ENCODE measurements at regions not wholly inside any gene's neighbourhood (a gene's known extent, or its start where the extent isn't known, plus 50 kb on each side); places are given as distances from the start of the nearest gene placed in this dataset.
"Not testable (repeated sequence)": the region's sequence is repeated elsewhere in the genome, so short reads cannot be mapped to it uniquely, and the experiment has no call there.

DNA sequence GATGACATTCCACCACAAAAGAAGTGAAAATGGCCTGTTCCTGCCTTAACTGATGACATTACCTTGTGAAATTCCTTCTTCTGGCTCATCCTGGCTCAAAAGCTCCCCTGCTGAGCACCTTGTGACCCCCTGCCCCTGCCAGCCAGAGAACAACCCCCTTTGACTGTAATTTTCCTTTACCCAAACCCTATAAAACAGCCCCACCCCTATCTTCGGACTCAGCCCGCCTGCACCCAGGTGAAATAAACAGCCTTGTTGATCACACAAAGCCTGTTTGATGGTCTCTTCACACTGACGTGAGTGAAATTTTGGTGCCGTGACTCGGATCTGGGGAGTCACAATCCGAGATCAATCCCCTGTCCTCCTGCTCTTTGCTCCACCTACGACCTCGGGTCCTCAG, 101.0 kb upstream of the GRIN2A start:
- DNase-seq; H3K27me3 Mint-ChIP-seq; POLR2A ChIA-PET; CTCF ChIA-PET; H3K36me3 Mint-ChIP-seq (ENCODE audit: low read depth); H3K4me1 Mint-ChIP-seq; H3K4me3 Mint-ChIP-seq; H3K9me3 Mint-ChIP-seq; H3K27ac Mint-ChIP-seq: not testable (repeated sequence)

DNA sequence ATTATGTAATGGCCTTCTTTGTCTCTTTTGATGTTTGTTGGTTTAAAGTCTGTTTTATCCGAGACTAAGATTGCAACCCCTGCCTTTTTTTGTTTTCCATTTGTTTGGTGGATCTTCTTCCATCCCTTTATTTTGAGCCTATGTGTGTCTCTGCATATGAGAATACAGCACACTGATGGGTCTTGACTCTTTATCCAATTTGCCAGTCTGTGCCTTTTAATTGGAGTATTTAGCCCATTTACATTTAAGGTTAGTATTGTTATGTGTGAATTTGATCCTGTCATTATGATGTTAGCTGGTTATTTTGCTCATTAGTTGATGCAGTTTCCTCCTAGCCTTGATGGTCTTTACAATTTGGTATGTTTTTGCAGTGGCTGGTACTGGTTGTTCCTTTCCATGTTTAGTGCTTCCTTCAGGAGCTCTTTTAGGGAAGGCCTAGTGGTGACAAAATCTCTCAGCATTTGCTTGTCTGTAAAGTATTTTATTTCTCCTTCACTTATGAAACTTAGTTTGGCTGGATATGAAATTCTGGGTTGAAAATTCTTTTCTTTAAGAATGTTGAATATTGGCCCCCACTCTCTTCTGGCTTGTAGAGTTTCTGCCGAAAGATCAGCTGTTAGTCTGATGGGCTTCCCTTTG, 95.3 kb upstream of the ATF7IP2 start:
- DNase-seq; H3K4me3 Mint-ChIP-seq; H3K4me1 Mint-ChIP-seq; POLR2A ChIA-PET; H3K27me3 Mint-ChIP-seq; CTCF ChIA-PET; H3K27ac Mint-ChIP-seq; H3K36me3 Mint-ChIP-seq (ENCODE audit: low read depth): not testable (repeated sequence)
- peaks cover 24% of the 10 kb centered on the region for H3K9me3 Mint-ChIP-seq

DNA sequence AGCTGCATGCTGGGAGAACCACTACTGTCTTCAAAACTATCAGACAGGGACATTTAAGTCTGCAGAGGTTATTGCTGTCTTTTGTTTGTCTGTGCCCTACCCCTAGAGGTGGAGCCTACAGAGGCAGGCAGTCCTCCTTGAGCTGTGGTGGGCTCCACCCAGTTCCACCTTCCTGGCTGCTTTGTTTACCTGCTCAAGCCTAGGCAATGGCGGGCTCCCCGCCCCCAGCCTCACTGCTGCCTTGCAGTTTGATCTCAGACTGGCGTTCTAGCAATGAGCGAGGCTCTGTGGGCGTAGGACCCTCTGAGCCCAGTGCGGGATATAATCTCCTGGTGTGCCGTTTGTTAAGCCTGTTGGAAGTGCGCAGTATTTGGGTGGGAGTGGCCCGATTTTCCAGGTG, 93.7 kb upstream of the ATF7IP2 start:
- DNase-seq; POLR2A ChIA-PET; H3K4me1 Mint-ChIP-seq; H3K27me3 Mint-ChIP-seq; H3K36me3 Mint-ChIP-seq (ENCODE audit: low read depth); H3K4me3 Mint-ChIP-seq; CTCF ChIA-PET; H3K27ac Mint-ChIP-seq: not testable (repeated sequence)
- H3K9me3 Mint-ChIP-seq, result peaks cover 24% of the 10 kb centered on the region

DNA sequence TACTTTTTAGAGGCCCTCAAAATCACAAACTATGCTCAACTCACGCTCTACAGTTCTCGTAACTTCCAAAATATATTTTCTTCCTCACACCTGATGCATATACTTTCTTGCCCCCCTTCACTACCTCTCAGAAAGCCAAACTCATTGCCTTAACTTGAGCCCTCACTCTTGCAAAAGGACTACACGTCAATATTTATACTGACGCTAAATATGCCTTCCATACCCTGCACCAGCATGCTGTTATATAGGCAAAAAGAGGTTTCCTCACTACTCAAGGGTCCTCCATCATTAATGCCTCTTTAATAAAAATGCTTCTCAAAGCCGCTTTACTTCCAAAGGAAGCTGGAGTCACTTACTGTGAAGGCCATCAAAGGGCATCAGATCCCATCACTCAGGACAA, 92.9 kb upstream of the ATF7IP2 start:
- POLR2A ChIA-PET; H3K36me3 Mint-ChIP-seq (ENCODE audit: low read depth); DNase-seq; H3K27me3 Mint-ChIP-seq; H3K27ac Mint-ChIP-seq; H3K4me3 Mint-ChIP-seq; H3K4me1 Mint-ChIP-seq: not testable (repeated sequence)
- CTCF ChIA-PET, result interaction anchor here (0.6 kb wide), 1 partner anchor 23 kb away, joined by 4 read pairs; no protein-coding TSS in a partner anchor
- peaks cover 24% of the 10 kb centered on the region for H3K9me3 Mint-ChIP-seq

DNA sequence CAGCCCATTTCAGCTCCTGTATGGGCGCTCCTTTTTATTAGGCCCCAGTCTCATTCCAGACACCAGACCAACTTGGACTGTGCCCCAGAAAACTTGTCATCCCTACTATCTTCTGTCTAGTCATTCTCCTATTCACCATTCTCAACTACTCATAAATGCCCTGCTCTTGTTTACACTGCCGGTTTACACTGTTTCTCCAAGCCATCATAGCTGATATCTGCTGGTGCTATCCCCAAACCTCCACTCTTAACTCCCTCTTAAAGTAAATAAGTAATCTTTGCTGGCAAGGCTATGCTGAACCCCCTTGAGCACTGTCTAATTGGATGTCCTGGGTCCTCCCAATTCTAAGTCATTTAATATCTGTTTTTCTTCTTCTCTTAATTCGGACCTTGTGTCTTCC, 91.7 kb upstream of the ATF7IP2 start:
- CTCF ChIA-PET, result not testable (repeated sequence)

DNA sequence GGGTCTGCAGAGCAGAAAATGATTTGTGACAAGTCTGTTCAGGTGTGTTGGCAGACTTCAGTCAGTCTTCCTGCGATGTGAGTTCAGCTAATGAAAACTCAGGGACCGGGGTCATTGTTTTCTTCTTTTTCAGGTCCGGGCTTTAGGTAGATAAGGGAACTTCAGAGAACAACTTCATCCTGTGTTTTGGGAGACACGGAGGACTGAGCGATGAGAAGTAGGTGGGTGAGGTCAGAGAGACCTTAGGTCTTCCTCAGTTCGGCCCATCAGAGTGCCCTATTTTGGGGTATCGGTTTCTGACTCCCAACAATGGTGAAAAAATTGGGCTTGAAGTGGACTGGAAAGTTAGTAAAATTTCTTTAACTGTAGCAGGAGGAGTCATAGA, 88.9 kb upstream of the ATF7IP2 start:
- POLR2A ChIA-PET, result no interaction called here
- H3K36me3 Mint-ChIP-seq (ENCODE audit: low read depth), result no peaks in the 10 kb centered on the region
- peaks cover 3% of the 10 kb centered on the region for H3K27me3 Mint-ChIP-seq
- H3K27ac Mint-ChIP-seq, result no peak overlapping the region
- CTCF ChIA-PET, result interaction anchor here (0.6 kb wide), 1 partner anchor 10 kb away, joined by 3 read pairs; no protein-coding TSS in a partner anchor
- no peak for DNase-seq
- H3K4me1 Mint-ChIP-seq, result no peaks in the 10 kb centered on the region
- no peak overlapping the region for H3K4me3 Mint-ChIP-seq
- peaks cover 15% of the 10 kb centered on the region for H3K9me3 Mint-ChIP-seq

More for the DNA sequence above, 91.7 kb upstream of the ATF7IP2 start:
- H3K27ac Mint-ChIP-seq; POLR2A ChIA-PET; H3K27me3 Mint-ChIP-seq; H3K36me3 Mint-ChIP-seq (ENCODE audit: low read depth); H3K4me1 Mint-ChIP-seq; H3K4me3 Mint-ChIP-seq; DNase-seq: not testable (repeated sequence)
- H3K9me3 Mint-ChIP-seq, result peaks cover 24% of the 10 kb centered on the region

DNA sequence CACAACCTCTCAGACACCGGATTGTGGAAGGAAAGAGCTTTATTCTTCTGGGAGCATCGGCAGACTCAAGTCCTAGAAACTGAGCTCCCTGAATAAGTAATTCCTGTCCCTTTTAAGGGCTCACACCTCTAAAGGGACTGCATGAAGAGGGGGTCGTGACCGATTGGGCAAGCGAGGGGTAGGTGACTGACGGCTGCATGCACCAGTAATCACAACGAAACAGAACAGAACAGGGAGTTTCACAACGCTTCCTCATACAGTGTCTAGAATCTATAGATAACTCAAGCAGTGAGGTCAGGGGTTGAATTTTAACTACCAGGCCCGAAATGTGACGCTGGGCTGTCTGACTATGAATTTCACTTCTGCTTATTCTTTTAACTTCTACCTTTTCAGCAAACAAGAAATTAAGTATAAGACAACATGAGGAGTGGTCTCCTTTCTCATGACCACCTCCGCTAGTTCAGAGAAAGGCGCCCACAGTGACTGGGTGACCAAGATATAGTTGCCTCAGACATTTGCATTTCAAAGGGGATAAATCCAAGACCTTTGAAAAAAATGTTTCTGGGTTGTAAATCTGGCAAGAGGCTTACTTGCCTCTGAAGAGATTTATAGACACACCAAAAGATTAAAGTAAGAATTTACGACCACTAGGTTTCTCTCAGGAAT, 88.4 kb upstream of the ATF7IP2 start:
- H3K4me1 Mint-ChIP-seq, result no peaks in the 10 kb centered on the region
- H3K9me3 Mint-ChIP-seq, result peaks cover 15% of the 10 kb centered on the region
- peaks cover 3% of the 10 kb centered on the region for H3K27me3 Mint-ChIP-seq
- ChIA-PET POLR2A (no interaction called here), CTCF (no interaction called here)
- H3K4me3 Mint-ChIP-seq, result no peak overlapping the region
- H3K27ac Mint-ChIP-seq, result no peak overlapping the region
- no peak for DNase-seq
- H3K36me3 Mint-ChIP-seq (ENCODE audit: low read depth), result no peaks in the 10 kb centered on the region

DNA sequence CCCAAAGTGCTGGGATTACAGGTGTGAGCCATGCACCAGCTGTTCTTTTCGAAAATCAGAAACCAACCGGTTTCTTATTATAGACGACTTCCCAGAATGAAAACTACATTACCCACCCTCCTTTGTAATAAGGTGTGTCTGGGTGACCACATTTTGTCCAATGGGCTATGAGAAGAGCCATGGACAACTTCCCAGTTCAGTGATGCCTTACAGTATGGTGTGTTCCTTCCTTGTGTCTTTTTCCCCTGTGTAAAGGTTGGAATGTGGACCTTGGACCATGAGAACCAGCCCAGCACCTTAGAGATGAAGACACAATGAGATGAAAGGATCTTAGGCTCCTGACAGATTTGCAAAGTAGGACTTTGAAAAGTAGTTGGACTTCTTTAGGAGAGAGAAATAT, 85.0 kb upstream of the ATF7IP2 start:
- Mint-ChIP-seq H3K9me3 (no peaks in the 10 kb centered on the region), H3K4me3 (no peak overlapping the region), H3K4me1 (no peaks in the 10 kb centered on the region), H3K36me3 (ENCODE audit: low read depth) (no peaks in the 10 kb centered on the region), H3K27ac (no peak overlapping the region), H3K27me3 (peaks cover 3% of the 10 kb centered on the region)
- CTCF ChIA-PET, result no interaction called here
- DNase-seq, result no peak
- POLR2A ChIA-PET, result no interaction called here

DNA sequence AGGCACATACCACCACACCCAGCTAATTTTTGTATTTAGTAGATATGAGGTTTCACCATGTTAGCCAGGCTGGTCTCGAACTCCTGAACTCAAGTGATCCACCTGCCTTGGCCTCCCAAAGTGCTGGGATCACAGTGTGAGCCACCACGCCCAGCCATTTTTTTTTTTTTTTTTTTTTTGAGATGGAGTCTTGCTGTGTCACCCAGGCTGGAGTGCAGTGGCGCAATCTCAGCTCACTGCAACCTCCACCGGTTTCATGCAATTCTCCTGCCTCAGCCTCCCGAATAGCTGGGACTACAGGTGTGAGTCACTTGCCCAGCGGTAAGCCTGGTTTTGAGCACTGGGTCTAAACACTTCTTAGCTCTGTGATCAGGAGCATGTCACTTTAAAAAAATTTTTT, 84.3 kb upstream of the ATF7IP2 start:
- H3K4me3 Mint-ChIP-seq; H3K4me1 Mint-ChIP-seq; H3K27me3 Mint-ChIP-seq; H3K9me3 Mint-ChIP-seq; POLR2A ChIA-PET; DNase-seq; H3K36me3 Mint-ChIP-seq (ENCODE audit: low read depth); H3K27ac Mint-ChIP-seq; CTCF ChIA-PET: not testable (repeated sequence)

DNA sequence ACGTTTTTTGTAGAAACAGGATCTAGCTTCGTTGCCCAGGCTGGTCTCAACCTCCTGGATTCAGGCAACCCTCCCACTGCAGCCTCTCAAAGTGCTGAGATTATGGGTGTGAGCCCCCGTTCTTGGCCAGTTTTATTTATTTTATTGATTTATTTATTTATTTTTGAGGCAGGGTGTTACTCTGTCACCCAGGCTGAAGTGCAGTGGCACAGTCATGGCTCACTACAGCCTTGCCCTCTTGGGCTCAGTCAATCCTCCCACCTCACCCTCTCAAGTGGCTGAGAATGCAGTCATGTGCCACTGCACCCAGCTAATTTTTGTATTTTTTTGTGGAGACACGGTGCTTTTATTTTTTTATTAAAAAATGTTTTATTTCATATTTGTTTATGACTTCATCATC, 79.9 kb upstream of the ATF7IP2 start:
- no peaks in the 10 kb centered on the region for H3K4me1 Mint-ChIP-seq
- no peak for DNase-seq
- H3K36me3 Mint-ChIP-seq (ENCODE audit: low read depth), result no peaks in the 10 kb centered on the region
- POLR2A ChIA-PET, result no interaction called here
- no peaks in the 10 kb centered on the region for H3K27me3 Mint-ChIP-seq
- no peaks in the 10 kb centered on the region for H3K9me3 Mint-ChIP-seq
- H3K4me3 Mint-ChIP-seq, result no peak overlapping the region
- CTCF ChIA-PET, result no interaction called here
- no peak overlapping the region for H3K27ac Mint-ChIP-seq

DNA sequence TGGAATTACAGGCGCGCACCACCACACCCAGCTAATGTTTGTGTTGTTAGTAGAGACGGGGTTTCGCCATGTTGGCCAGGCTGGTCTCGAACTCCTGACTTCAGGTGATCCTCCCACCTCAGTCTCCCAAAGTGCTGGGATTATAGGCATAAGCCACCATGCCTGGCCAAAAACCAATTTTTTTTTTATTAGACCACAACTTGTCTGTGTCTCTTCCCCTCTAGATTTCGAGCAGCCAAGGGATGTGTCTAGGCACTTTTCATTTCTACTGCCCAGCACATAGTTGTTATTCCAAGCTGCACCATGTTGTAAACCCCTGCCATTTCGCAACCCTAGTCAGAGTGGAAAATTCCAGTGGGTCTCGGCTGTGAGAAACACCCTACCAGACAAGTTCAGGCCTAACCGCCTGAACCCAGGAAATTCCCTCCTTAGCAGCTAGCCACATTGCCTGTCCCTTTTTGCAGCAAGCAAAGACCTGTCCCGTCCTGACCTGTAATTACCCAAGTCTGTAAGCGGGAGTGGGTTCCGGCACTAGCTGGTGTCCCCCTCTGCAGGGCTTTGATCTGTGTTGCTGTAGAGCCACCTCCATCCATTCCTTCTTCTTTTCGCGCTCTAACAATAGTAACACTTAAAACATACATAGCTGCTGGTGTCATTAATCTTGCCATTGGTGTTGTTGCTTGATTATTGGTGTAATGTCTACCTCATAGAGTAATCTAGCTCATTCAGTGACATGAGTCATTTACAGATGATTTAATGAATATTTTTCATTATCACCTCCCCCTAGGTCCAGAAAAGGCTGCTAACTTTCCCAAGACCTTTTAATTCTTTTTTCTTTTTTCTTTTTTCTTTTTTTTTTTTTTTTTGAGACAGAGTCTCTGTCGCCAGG, 77.3 kb upstream of the ATF7IP2 start:
- no peaks in the 10 kb centered on the region for H3K36me3 Mint-ChIP-seq (ENCODE audit: low read depth)
- no peak overlapping the region for H3K27ac Mint-ChIP-seq
- CTCF ChIA-PET, result interaction anchor here (0.6 to 2.0 kb wide), 4 partner anchors 9 to 50 kb away, joined by 3 to 7 read pairs (median 4); no protein-coding TSS in a partner anchor
- no peaks in the 10 kb centered on the region for H3K27me3 Mint-ChIP-seq
- H3K4me1 Mint-ChIP-seq, result peaks cover 6% of the 10 kb centered on the region
- H3K4me3 Mint-ChIP-seq, result no peak overlapping the region
- no peaks in the 10 kb centered on the region for H3K9me3 Mint-ChIP-seq
- POLR2A ChIA-PET, result no interaction called here
- DNase-seq, result no peak

DNA sequence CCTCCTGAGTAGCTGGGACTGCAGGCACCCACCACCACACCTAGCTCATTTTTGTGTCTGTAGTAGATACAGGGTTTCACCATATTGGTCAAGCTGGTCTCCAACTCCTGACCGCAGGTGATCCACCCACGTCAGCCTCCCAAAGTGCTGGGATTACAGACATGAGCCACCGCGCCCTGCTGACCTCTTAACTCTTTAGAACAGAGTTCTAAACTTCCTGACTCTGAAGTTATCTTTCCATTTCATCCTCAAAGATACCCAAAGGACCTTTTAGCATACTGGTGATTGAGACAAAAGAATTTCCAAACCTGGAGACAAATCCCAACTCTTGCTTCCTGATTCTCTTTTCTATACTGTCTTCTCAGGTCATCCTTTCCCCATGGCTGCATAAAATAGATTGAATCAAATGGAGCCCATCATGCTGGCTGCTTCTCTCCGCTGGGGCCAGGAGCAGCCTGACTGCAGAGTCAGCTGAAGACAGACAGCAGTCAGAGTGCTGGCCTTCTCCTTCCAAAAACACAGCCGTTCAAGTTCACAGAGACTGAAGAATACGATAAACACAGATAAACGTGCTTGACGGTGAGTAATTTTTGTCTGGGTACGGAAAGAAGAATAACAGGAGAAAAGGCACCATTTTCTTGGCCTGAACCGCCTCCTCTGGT, 76.5 kb upstream of the ATF7IP2 start:
- H3K27ac Mint-ChIP-seq, result no peak overlapping the region
- POLR2A ChIA-PET, result no interaction called here
- peaks cover 7% of the 10 kb centered on the region for H3K4me1 Mint-ChIP-seq
- CTCF ChIA-PET, result no interaction called here
- no peak overlapping the region for H3K4me3 Mint-ChIP-seq
- no peaks in the 10 kb centered on the region for H3K9me3 Mint-ChIP-seq
- H3K27me3 Mint-ChIP-seq, result no peaks in the 10 kb centered on the region
- DNase-seq, result no peak
- H3K36me3 Mint-ChIP-seq (ENCODE audit: low read depth), result no peaks in the 10 kb centered on the region

DNA sequence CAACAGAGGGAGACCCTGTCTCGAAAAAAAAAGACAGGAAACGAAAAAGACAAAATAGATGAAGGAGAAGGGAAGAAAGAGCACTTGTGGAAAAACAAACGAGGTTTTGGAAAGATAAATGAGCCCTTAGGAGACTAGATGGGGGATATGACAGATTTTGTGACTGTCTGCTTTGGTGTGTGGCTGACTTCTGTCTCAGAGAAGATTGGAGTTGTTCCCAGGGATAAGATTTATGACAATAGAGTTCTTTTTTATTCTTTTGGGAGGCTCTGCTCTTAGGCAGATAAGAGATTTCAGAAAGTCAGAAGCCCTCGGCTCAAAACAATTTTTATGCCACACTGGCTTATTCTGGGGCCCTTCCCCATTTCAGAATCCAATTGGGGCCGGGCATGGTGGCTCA, 73.9 kb upstream of the ATF7IP2 start:
- no peak overlapping the region for H3K27ac Mint-ChIP-seq
- H3K36me3 Mint-ChIP-seq (ENCODE audit: low read depth), result no peaks in the 10 kb centered on the region
- ChIA-PET POLR2A (interaction anchor here (0.6 kb wide), 1 partner anchor 199 kb away, joined by 3 read pairs; no protein-coding TSS in a partner anchor), CTCF (interaction anchor here (0.6 to 0.7 kb wide), 2 partner anchors 104 to 498 kb away, joined by 3 read pairs; no protein-coding TSS in a partner anchor)
- H3K4me3 Mint-ChIP-seq, result no peak overlapping the region
- H3K27me3 Mint-ChIP-seq, result no peaks in the 10 kb centered on the region
- peaks cover 12% of the 10 kb centered on the region for H3K4me1 Mint-ChIP-seq
- no peak for DNase-seq
- H3K9me3 Mint-ChIP-seq, result no peaks in the 10 kb centered on the region

Measured in activated CD4-positive, alpha-beta T cell treated with anti-CD3 and anti-CD28 coated beads, Interleukin-2, amount 10 ng/mL, durations not matched to agents 7 days and 5 days (primary cell).